IMR-90 (cell line): ENCODE measurements at regions not wholly inside any gene's neighbourhood (a gene's known extent, or its start where the extent isn't known, plus 50 kb on each side); places are given as distances from the start of the nearest gene placed in this dataset.

Experiments
- ATAC-seq: fragments of 200-7000 bp; cut with Tn5 transposase; 2 replicates; pipeline ENCODE4 v1.9.1; 2020; ENCODE audit warnings: low read depth, mild to moderate bottlenecking, moderate library complexity
- BruUV-seq: library from RNA; stranded (reverse); fragments of 400-500 nt; replicated peaks from 2 replicates; lab custom pipeline; 2021; lab: Mats Ljungman, UMichigan
- CTCF ChIA-PET: fragments of 300-600 bp; formaldehyde crosslinking; extraction: SDS; loops from one replicate; lab custom pipeline; 2021; ENCODE audit warnings: antibody characterized with exemption; lab: Yijun Ruan, JAX
- POLR2A ChIA-PET: fragments of 300-600 bp; sonication (Branson Sonifier 250); formaldehyde crosslinking; loops from one replicate; lab custom pipeline; 2022; ENCODE audit warnings: antibody characterized with exemption; ENCODE audit not compliant: unreplicated experiment; lab: Charles Lee
- DNase-seq: peaks from one replicate; pipeline ENCODE4 v3.0.0; 2013
- H2AFZ ChIP-seq: replicated peaks from 2 replicates; pipeline ENCODE3; 2013; ENCODE audit warnings: low read length, mild to moderate bottlenecking; ENCODE audit not compliant: poor library complexity
- H2AK5ac ChIP-seq: 2 replicates; pipeline ENCODE4 v1.6.1; 2013; ENCODE audit warnings: low read depth, low read length, inconsistent platforms
- H2AK9ac ChIP-seq: replicated peaks from 2 replicates; pipeline ENCODE3; 2013; ENCODE audit warnings: mild to moderate bottlenecking, low read depth, low read length, moderate library complexity; ENCODE audit not compliant: poor library complexity
- H2BK120ac ChIP-seq: 2 replicates; pipeline ENCODE4 v1.6.1; 2013; ENCODE audit warnings: low read depth, low read length, inconsistent platforms
- H2BK15ac ChIP-seq: 3 replicates; pipeline ENCODE4 v1.6.1; 2013; ENCODE audit warnings: low read depth, low read length, inconsistent platforms
- H2BK20ac ChIP-seq: 2 replicates; pipeline ENCODE4 v1.6.1; 2013; ENCODE audit warnings: low read depth, mild to moderate bottlenecking, inconsistent platforms, low read length, moderate library complexity
- H2BK5ac ChIP-seq: 2 replicates; pipeline ENCODE4 v1.6.1; 2013; ENCODE audit warnings: mild to moderate bottlenecking, low read depth, low read length, inconsistent platforms; ENCODE audit not compliant: poor library complexity, severe bottlenecking
- H3K14ac ChIP-seq: replicated peaks from 2 replicates; pipeline ENCODE4 v1.6.1; 2013; ENCODE audit warnings: low read depth, low read length, inconsistent platforms
- H3K18ac ChIP-seq: 2 replicates; pipeline ENCODE4 v1.6.1; 2013; ENCODE audit warnings: low read depth, low read length, control low read depth
- H3K23ac ChIP-seq: 2 replicates; pipeline ENCODE4 v1.6.1; 2013; ENCODE audit warnings: low read depth, low read length, inconsistent platforms
- H3K27ac ChIP-seq: 2 replicates; pipeline ENCODE4 v1.5.1; 2013; ENCODE audit warnings: mild to moderate bottlenecking, control low read depth, low read length; ENCODE audit not compliant: insufficient read depth
- H3K27me3 ChIP-seq: 2 replicates; pipeline ENCODE4 v1.6.1; 2013; ENCODE audit warnings: low read length; ENCODE audit not compliant: control insufficient read depth, insufficient read depth
- H3K36me3 ChIP-seq: 2 replicates; pipeline ENCODE4 v1.6.1; 2013; ENCODE audit warnings: low read length, mixed read lengths; ENCODE audit not compliant: control insufficient read depth, insufficient read depth
- H3K4ac ChIP-seq: 2 replicates; pipeline ENCODE4 v1.6.1; 2013; ENCODE audit warnings: low read depth, low read length, inconsistent platforms
- H3K4me1 ChIP-seq: 2 replicates; pipeline ENCODE4 v1.6.1; 2013; ENCODE audit warnings: low read length, mixed read lengths; ENCODE audit not compliant: control insufficient read depth, insufficient read depth
- H3K4me2 ChIP-seq: 2 replicates; pipeline ENCODE4 v1.6.1; 2013; ENCODE audit warnings: low read depth, mild to moderate bottlenecking, control low read depth, low read length, moderate library complexity
- H3K4me3 ChIP-seq: 2 replicates; pipeline ENCODE4 v1.5.1; 2013; ENCODE audit warnings: low read depth, mild to moderate bottlenecking, control low read depth, low read length, moderate library complexity; ENCODE audit not compliant: insufficient read depth
- H3K56ac ChIP-seq: 2 replicates; pipeline ENCODE4 v1.6.1; 2013; ENCODE audit warnings: low read length, inconsistent platforms; ENCODE audit not compliant: insufficient read depth; ENCODE audit errors: extremely low read depth
- H3K79me1 ChIP-seq, 2 experiments: 2 replicates each; pipeline ENCODE4 v1.6.1; 2013; ENCODE audit warnings: low read length in 2 of 2, inconsistent platforms in 1 of 2, low read depth in 1 of 2
- H3K9ac ChIP-seq: 2 replicates; pipeline ENCODE4 v1.6.1; 2013; ENCODE audit warnings: low read depth, low read length, control low read depth
- H3K9me1 ChIP-seq: 2 replicates; pipeline ENCODE4 v1.6.1; 2013; ENCODE audit warnings: low read length, inconsistent platforms; ENCODE audit not compliant: insufficient read depth
- H3K9me3 ChIP-seq: 2 replicates; pipeline ENCODE4 v1.6.1; 2013; ENCODE audit warnings: low read length; ENCODE audit not compliant: control insufficient read depth, insufficient read depth
- H4K20me1 ChIP-seq: 2 replicates; pipeline ENCODE4 v1.6.1; 2013; ENCODE audit warnings: low read length, inconsistent platforms; ENCODE audit not compliant: insufficient read depth
- H4K5ac ChIP-seq: 2 replicates; pipeline ENCODE4 v1.6.1; 2013; ENCODE audit warnings: mild to moderate bottlenecking, low read depth, low read length, control low read depth
- H4K8ac ChIP-seq, 2 experiments: 2 replicates each; pipeline ENCODE4 v1.6.1; 2013; ENCODE audit warnings: low read depth in 2 of 2, low read length in 2 of 2, control low read depth in 1 of 2, inconsistent platforms in 1 of 2
- H4K91ac ChIP-seq: 2 replicates; pipeline ENCODE4 v1.6.1; 2013; ENCODE audit warnings: low read depth, low read length, inconsistent platforms; ENCODE audit not compliant: insufficient read depth
- ELK1 ChIP-seq: fragments of 150-350 bp; IDR thresholded peaks from 2 replicates; pipeline ENCODE4 v1.6.1; 2016; ENCODE audit warnings: low read depth, mild to moderate bottlenecking, low read length, moderate library complexity, borderline replicate concordance
- FOS ChIP-seq: fragments of 150-350 bp; IDR thresholded peaks from 2 replicates; pipeline ENCODE4 v1.6.1; 2016; ENCODE audit warnings: low read depth, low read length
- RAD21 ChIP-seq: IDR thresholded peaks from 2 replicates; pipeline ENCODE4 v1.6.1; 2012; ENCODE audit warnings: low read length, improper control_type of control experiment
- RCOR1 ChIP-seq: IDR thresholded peaks from 2 replicates; pipeline ENCODE4 v1.6.1; 2012; ENCODE audit warnings: mild to moderate bottlenecking, low read length, improper control_type of control experiment; ENCODE audit not compliant: insufficient replicate concordance
- SMC3 ChIP-seq: fragments of 150-350 bp; IDR thresholded peaks from 2 replicates; pipeline ENCODE4 v1.6.1; 2016; ENCODE audit warnings: low read depth, mild to moderate bottlenecking, antibody characterized with exemption, low read length, moderate library complexity
- WGBS, 2 experiments: methylation state at CpG; one replicate each; pipeline versions ENCODE4 v1.1.5 to v1.1.7; 2013; ENCODE audit warnings: missing lambda C conversion rate in 2 of 2; ENCODE audit not compliant: insufficient read length in 1 of 2; ENCODE audit errors: extremely low coverage in 2 of 2; 5-methylcytosine and 5-hydroxymethylcytosine counted together
- dilution Hi-C: fragments of 300-500 bp; cut with HindIII; formaldehyde crosslinking; loops from one replicate; pipeline ENCODE4 v1.14.3; 2018; ENCODE audit warnings: low sequenced_read_pairs; ENCODE audit not compliant: unreplicated experiment
- in situ Hi-C: fragments of 300-500 bp; cut with MboI; formaldehyde crosslinking; loops from 3 replicates; pipeline ENCODE4 v1.14.3; 2019; ENCODE audit warnings: low sequenced_read_pairs, inconsistent platforms, mixed read lengths
- intact Hi-C: fragments of 100-400 bp; cut with micrococcal nuclease; formaldehyde crosslinking; loops from 2 replicates; pipeline ENCODE4 v1.10.0; 2022

DNA sequence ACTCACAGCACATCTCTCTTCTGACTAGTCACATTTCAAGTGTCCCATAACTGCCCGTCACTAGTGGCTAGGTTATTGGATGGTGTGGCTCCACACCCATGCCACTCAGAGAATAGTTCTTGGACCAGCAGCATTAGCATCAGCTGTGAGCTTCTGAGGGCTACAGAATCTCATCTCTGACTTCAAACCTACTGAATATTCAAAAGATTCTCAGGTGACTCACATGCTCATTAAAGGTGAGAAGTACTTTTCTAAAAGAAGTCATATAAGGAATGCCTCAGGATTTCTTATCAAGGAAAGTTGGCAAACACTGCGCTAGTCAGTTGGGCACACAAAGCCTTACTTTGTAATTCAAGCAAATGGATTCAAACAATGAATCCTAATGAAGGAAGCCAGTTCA, 305.0 kb upstream of the CDH12 start:
- no peak overlapping the region for H3K27ac ChIP-seq
- BruUV-seq = no TSS peak
- no peaks in the 10 kb centered on the region for H3K27me3 ChIP-seq
- in situ Hi-C loops = no loop called here
- DNase-seq (no peak), ATAC-seq (no peak)
- intact Hi-C loops = no loop called here
- H3K4me3 ChIP-seq = no peak overlapping the region
- H2BK15ac ChIP-seq = no peak overlapping the region
- no peak overlapping the region for H2BK20ac ChIP-seq
- WGBS, 2 experiments = no CpG with 5 or more reads among the region's 2 CpGs
- H3K36me3 ChIP-seq = no peaks in the 10 kb centered on the region
- H3K9me1 ChIP-seq = no peaks in the 10 kb centered on the region
- no peak overlapping the region for H3K9ac ChIP-seq
- H3K4ac ChIP-seq = no peak overlapping the region
- H4K20me1 ChIP-seq = no peaks in the 10 kb centered on the region
- no peak overlapping the region for H3K23ac ChIP-seq
- H3K14ac ChIP-seq = no peak overlapping the region
- ChIA-PET POLR2A (no interaction called here), CTCF (no interaction called here)
- H2BK120ac ChIP-seq = no peak overlapping the region
- H3K56ac ChIP-seq = no peak overlapping the region
- no peak overlapping the region for H3K4me2 ChIP-seq
- H2AFZ ChIP-seq = no peak overlapping the region
- H2BK5ac ChIP-seq = no peak overlapping the region
- H4K5ac ChIP-seq = no peak overlapping the region
- H4K91ac ChIP-seq = no peak overlapping the region
- no peak overlapping the region for H2AK9ac ChIP-seq
- H4K8ac ChIP-seq = no peak overlapping the region
- H2AK5ac ChIP-seq = no peak overlapping the region
- TF ChIP-seq FOS (no peak), RCOR1 (no peak), ELK1 (no peak), SMC3 (no peak), RAD21 (no peak)
- dilution Hi-C loops = no loop called here
- H3K18ac ChIP-seq = no peak overlapping the region
- no peaks in the 10 kb centered on the region for H3K79me1 ChIP-seq
- no peaks in the 10 kb centered on the region for H3K9me3 ChIP-seq
- H3K4me1 ChIP-seq = no peaks in the 10 kb centered on the region
